ENCODE measurements at regions not wholly inside any gene's neighbourhood (a gene's known extent, or its start where the extent isn't known, plus 50 kb on each side); places are given as distances from the start of the nearest gene placed in this dataset.
"Not testable (repeated sequence)": the region's sequence is repeated elsewhere in the genome, so short reads cannot be mapped to it uniquely, and the experiment has no call there.

DNA sequence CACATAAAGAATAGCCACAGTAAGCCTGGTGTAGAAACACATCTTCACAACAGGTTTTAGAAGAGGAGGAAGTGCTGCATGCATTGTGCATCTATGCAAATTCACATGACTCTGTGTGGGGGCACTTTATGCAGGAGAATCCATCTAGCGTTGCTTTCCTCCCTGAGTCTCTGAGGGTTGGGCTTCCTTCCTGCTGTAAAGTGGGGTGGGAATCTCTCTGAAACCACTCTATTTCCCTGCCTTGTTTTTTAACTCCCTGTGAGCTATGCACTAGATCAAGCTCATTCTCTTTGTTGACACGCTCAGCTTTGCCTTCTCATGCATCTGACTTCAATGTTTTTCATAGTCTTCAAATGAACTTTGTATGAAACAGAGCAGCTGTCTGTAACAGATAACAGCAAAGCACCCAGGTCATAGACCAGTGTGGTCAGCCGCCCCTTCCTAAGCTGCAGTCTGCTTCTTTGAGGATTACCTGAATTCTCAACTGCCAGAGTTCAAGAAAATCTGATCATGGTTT, 102.7 kb upstream of the DPH5 start:
- Histone ChIP-seq H3K9me3 (no peaks in the 10 kb centered on the region), H3K27ac (no peak overlapping the region), H3K36me3 (no peaks in the 10 kb centered on the region), H3K4me1 (peaks cover 0 to 4% (median 0%) of the 10 kb centered on the region in 4 donors), H3K4me3 (no peak overlapping the region), H3K27me3 (no peaks in the 10 kb centered on the region)
- WGBS, 2 donors: 22 to 31% methylated on average over 3 of the region's 3 CpGs
- DNase-seq (ENCODE audit: low spot score in 2 of 2): no peak
- TF ChIP-seq POLR2A (IDR thresholded peaks at IDR 0.05) (no peak), EP300 (IDR thresholded peaks at IDR 0.05) (no peak)
- TF ChIP-seq, protein P1, sequence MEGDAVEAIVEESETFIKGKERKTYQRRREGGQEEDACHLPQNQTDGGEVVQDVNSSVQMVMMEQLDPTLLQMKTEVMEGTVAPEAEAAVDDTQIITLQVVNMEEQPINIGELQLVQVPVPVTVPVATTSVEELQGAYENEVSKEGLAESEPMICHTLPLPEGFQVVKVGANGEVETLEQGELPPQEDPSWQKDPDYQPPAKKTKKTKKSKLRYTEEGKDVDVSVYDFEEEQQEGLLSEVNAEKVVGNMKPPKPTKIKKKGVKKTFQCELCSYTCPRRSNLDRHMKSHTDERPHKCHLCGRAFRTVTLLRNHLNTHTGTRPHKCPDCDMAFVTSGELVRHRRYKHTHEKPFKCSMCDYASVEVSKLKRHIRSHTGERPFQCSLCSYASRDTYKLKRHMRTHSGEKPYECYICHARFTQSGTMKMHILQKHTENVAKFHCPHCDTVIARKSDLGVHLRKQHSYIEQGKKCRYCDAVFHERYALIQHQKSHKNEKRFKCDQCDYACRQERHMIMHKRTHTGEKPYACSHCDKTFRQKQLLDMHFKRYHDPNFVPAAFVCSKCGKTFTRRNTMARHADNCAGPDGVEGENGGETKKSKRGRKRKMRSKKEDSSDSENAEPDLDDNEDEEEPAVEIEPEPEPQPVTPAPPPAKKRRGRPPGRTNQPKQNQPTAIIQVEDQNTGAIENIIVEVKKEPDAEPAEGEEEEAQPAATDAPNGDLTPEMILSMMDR (IDR thresholded peaks at IDR 0.05): no peak

GRCh38 chr1:101124405-101124804, 98.8 kb upstream of the DPH5 start:
- H3K9me3 ChIP-seq: no peaks in the 10 kb centered on the region
- H3K4me3 ChIP-seq: no peak overlapping the region
- no peaks in the 10 kb centered on the region for H3K27me3 ChIP-seq
- no peak overlapping the region for H3K27ac ChIP-seq
- peaks cover 0 to 4% (median 0%) of the 10 kb centered on the region in 4 donors for H3K4me1 ChIP-seq
- WGBS, 2 donors: 86 to 88% methylated on average over 2 of the region's 2 CpGs
- TF ChIP-seq, protein P1 (IDR thresholded peaks at IDR 0.05): no peak
- TF ChIP-seq POLR2A (IDR thresholded peaks at IDR 0.05) (no peak), EP300 (IDR thresholded peaks at IDR 0.05) (no peak)
- DNase-seq (ENCODE audit: low spot score in 2 of 2): no peak
- no peaks in the 10 kb centered on the region for H3K36me3 ChIP-seq

GRCh38 chr1:101123904-101124303, 98.3 kb upstream of the DPH5 start:
- H3K4me1 ChIP-seq; H3K27ac ChIP-seq; DNase-seq (ENCODE audit: low spot score in 2 of 2); H3K27me3 ChIP-seq; H3K9me3 ChIP-seq; H3K4me3 ChIP-seq; H3K36me3 ChIP-seq: not testable (repeated sequence)
- 84 to 91% methylated on average over 4 of the region's 4 CpGs for WGBS, 2 donors

DNA sequence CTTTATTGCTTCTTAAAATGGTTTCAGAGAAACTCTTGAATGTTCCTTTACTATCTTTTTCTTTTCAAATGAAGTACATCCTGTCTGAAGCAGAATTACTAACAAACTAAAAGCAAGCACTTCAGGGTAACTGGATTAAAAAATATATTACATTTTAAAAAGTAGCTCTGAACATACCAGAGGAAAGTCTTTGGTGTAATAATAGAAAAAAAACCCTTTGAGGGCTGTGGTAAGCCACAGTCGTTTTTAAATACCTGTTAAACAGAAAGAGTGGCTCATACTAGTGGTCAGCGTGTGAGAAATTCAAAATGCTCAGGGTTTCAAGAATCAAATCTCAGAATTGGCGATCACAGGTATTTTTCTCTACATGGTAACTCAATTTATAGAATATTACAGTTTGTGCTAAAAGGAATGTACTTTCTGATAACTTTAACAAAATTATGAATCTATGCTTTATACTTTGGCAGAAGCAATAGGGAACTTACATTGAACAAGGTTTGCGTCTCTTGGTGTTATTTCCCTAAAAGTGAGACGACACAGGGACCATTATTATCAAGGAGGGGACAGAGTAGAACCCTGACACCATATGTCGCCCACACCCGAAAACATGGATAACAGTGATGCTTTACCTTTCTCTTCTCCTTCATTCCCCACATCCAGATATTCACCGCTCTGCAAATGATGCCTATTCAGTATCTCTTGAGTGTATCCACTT, 97.0 kb upstream of the DPH5 start:
- H3K4me1 ChIP-seq: no peaks in the 10 kb centered on the region
- WGBS, 2 donors: 83 to 84% methylated on average over 8 of the region's 8 CpGs
- TF ChIP-seq, protein P1 (IDR thresholded peaks at IDR 0.05): no peak
- TF ChIP-seq EP300 (IDR thresholded peaks at IDR 0.05) (no peak), POLR2A (IDR thresholded peaks at IDR 0.05) (no peak)

DNA sequence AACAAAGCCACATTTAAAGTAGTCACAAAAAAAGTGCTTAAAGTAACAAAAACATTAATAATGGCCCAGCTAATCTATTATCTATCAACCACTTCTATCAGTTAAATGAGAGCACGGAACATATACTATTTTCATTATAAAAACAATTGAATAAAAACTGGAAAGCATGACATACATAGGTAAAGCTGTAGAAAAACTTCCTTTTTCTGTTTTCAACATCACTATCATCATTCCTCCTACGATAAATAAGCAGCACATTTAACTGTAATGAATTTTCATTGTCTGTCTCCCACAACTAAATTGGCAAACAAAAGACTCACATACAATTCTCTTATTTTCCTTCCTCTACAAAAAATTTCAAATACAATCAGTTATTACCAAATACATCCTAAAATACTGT, 96.4 kb upstream of the DPH5 start:
- WGBS, 2 donors: 67 to 69% methylated on average over 2 of the region's 2 CpGs
- Histone ChIP-seq H3K4me1 (no peaks in the 10 kb centered on the region), H3K36me3 (no peaks in the 10 kb centered on the region), H3K27ac (no peak overlapping the region), H3K27me3 (no peaks in the 10 kb centered on the region), H3K9me3 (no peaks in the 10 kb centered on the region), H3K4me3 (no peak overlapping the region)
- DNase-seq (ENCODE audit: low spot score in 2 of 2): no peak
- TF ChIP-seq POLR2A (IDR thresholded peaks at IDR 0.05): no peak
- TF ChIP-seq, protein P1 (IDR thresholded peaks at IDR 0.05): no peak
- no peak for TF ChIP-seq EP300 (IDR thresholded peaks at IDR 0.05)

More for the DNA sequence above, 97.0 kb upstream of the DPH5 start:
- H3K27ac ChIP-seq: no peak overlapping the region
- H3K4me3 ChIP-seq: no peak overlapping the region
- H3K36me3 ChIP-seq: no peaks in the 10 kb centered on the region
- H3K27me3 ChIP-seq: no peaks in the 10 kb centered on the region
- no peak for DNase-seq (ENCODE audit: low spot score in 2 of 2)
- no peaks in the 10 kb centered on the region for H3K9me3 ChIP-seq

Measured in tibial nerve (tissue), 4 donors.